ENCODE measurements at regions not wholly inside any gene's neighbourhood (a gene's known extent, or its start where the extent isn't known, plus 50 kb on each side); places are given as distances from the start of the nearest gene placed in this dataset.

GRCh38 chr9:96174371-96174770 is 127.6 kb downstream of the HSD17B3 start:
- TF ChIP-seq POLR2A (IDR thresholded peaks at IDR 0.05): no peak
- no peak for TF ChIP-seq CTCF (IDR thresholded peaks at IDR 0.05 in 4 of 5, conservative IDR thresholded peaks at IDR 0.05 in 1 of 5)

Measured in gastrocnemius medialis (tissue), 4 donors.